Smooth muscle cell (in vitro differentiated cells): ENCODE measurements at regions not wholly inside any gene's neighbourhood (a gene's known extent, or its start where the extent isn't known, plus 50 kb on each side); places are given as distances from the start of the nearest gene placed in this dataset.

Experiments
- DNase-seq: peaks from one replicate; lab custom pipeline; 2025; ENCODE audit not compliant: unreplicated experiment; lab: John Stamatoyannopoulos, UW
- H2AFZ ChIP-seq: fragments of 200-600 bp; sonication (generic); 2 replicates; pipeline ENCODE4 v1.6.0; 2016; ENCODE audit warnings: antibody characterized with exemption, low read depth, mild to moderate bottlenecking
- H3F3A ChIP-seq: fragments of 200-600 bp; sonication (generic); 2 replicates; pipeline ENCODE4 v1.6.0; 2017; ENCODE audit warnings: antibody characterized with exemption, low read depth
- H3K27ac ChIP-seq: fragments of 200-600 bp; sonication (generic); 2 replicates; pipeline ENCODE4 v1.5.1; 2016; ENCODE audit warnings: low read depth, mild to moderate bottlenecking
- H3K27me3 ChIP-seq: fragments of 200-600 bp; sonication (generic); 2 replicates; pipeline ENCODE4 v1.6.1; 2016; ENCODE audit warnings: low read depth, mild to moderate bottlenecking
- H3K36me3 ChIP-seq: fragments of 200-600 bp; sonication (generic); 2 replicates; pipeline ENCODE4 v1.5.1; 2016; ENCODE audit warnings: low read depth
- H3K4me1 ChIP-seq: fragments of 200-600 bp; sonication (generic); 2 replicates; pipeline ENCODE4 v1.5.1; 2016; ENCODE audit warnings: low read depth
- H3K4me2 ChIP-seq: fragments of 200-600 bp; sonication (generic); 2 replicates; pipeline ENCODE4 v1.6.0; 2016; ENCODE audit warnings: mild to moderate bottlenecking
- H3K4me3 ChIP-seq: fragments of 200-600 bp; sonication (generic); 2 replicates; pipeline ENCODE4 v1.5.1; 2016; ENCODE audit warnings: mild to moderate bottlenecking
- H3K79me2 ChIP-seq: fragments of 200-600 bp; sonication (generic); 2 replicates; pipeline ENCODE4 v1.6.0; 2016; ENCODE audit warnings: low read depth, mild to moderate bottlenecking
- H3K9ac ChIP-seq: fragments of 200-600 bp; sonication (generic); 2 replicates; pipeline ENCODE4 v1.6.0; 2016; ENCODE audit warnings: low read depth
- H3K9me3 ChIP-seq: fragments of 200-600 bp; sonication (generic); replicated peaks from 2 replicates; pipeline ENCODE4 v1.5.1; 2016; ENCODE audit warnings: low read depth
- H4K20me1 ChIP-seq: fragments of 200-600 bp; sonication (generic); 2 replicates; pipeline ENCODE4 v1.6.0; 2016; ENCODE audit warnings: low read depth
- CTCF ChIP-seq: fragments of 200-600 bp; sonication (generic); IDR thresholded peaks from 2 replicates; pipeline ENCODE4 v1.5.1; 2017; ENCODE audit warnings: borderline replicate concordance, mild to moderate bottlenecking, antibody characterized with exemption; ENCODE audit not compliant: insufficient read depth, poor library complexity, severe bottlenecking
- WGBS: methylation state at CpG from one replicate; pipeline ENCODE4 v1.1.7; 2016; ENCODE audit warnings: low lambda C conversion rate; 5-methylcytosine and 5-hydroxymethylcytosine counted together

- Histone ChIP-seq H2AFZ (no peak overlapping the region), H3F3A (no peaks in the 10 kb centered on the region), H3K79me2 (no peaks in the 10 kb centered on the region), H4K20me1 (no peaks in the 10 kb centered on the region), H3K4me3 (no peak overlapping the region), H3K27me3 (no peaks in the 10 kb centered on the region), H3K4me2 (no peak overlapping the region), H3K9ac (no peak overlapping the region), H3K9me3 (no peaks in the 10 kb centered on the region), H3K4me1 (no peaks in the 10 kb centered on the region), H3K36me3 (no peaks in the 10 kb centered on the region), H3K27ac (no peak overlapping the region)
- TF ChIP-seq CTCF = no peak
- 60% methylated on average over 4 of the region's 4 CpGs for WGBS
- no peak for DNase-seq
Measured at GRCh38 chr6:95660544-95660943, 83.2 kb downstream of the MANEA start.

GRCh38 chr6:95670011-95670463 lies 92.7 kb downstream of the MANEA start:
- Histone ChIP-seq H3K36me3 (no peaks in the 10 kb centered on the region), H3K4me3 (no peak overlapping the region), H3K27me3 (no peaks in the 10 kb centered on the region), H3K4me1 (no peaks in the 10 kb centered on the region), H3K27ac (no peak overlapping the region), H3F3A (no peaks in the 10 kb centered on the region), H3K4me2 (no peak overlapping the region), H3K9ac (no peak overlapping the region), H3K79me2 (no peaks in the 10 kb centered on the region), H4K20me1 (no peaks in the 10 kb centered on the region), H3K9me3 (no peaks in the 10 kb centered on the region), H2AFZ (no peak overlapping the region)
- DNase-seq = no peak
- WGBS = 97% methylated on average over 26 of the region's 26 CpGs
- TF ChIP-seq CTCF = no peak

- no peaks in the 10 kb centered on the region for H3K36me3 ChIP-seq
- no peak for DNase-seq
- no peaks in the 10 kb centered on the region for H4K20me1 ChIP-seq
- H3K27ac ChIP-seq = no peak overlapping the region
- H3K4me1 ChIP-seq = no peaks in the 10 kb centered on the region
- no peaks in the 10 kb centered on the region for H3F3A ChIP-seq
- H2AFZ ChIP-seq = no peak overlapping the region
- H3K79me2 ChIP-seq = no peaks in the 10 kb centered on the region
- H3K9me3 ChIP-seq = no peaks in the 10 kb centered on the region
- H3K9ac ChIP-seq = no peak overlapping the region
- TF ChIP-seq CTCF = no peak
- no peak overlapping the region for H3K4me2 ChIP-seq
- 88% methylated on average over 1 of the region's 1 CpG for WGBS
- no peak overlapping the region for H3K4me3 ChIP-seq
- H3K27me3 ChIP-seq = no peaks in the 10 kb centered on the region
Measured at GRCh38 chr6:95676011-95676628, 98.8 kb downstream of the MANEA start.

GRCh38 chr6:95679981-95680380 lies 102.6 kb downstream of the MANEA start:
- Histone ChIP-seq H3K4me2 (no peak overlapping the region), H3K27me3 (no peaks in the 10 kb centered on the region), H2AFZ (no peak overlapping the region), H3F3A (no peaks in the 10 kb centered on the region), H3K4me3 (no peak overlapping the region), H4K20me1 (no peaks in the 10 kb centered on the region), H3K4me1 (no peaks in the 10 kb centered on the region), H3K9me3 (no peaks in the 10 kb centered on the region), H3K36me3 (no peaks in the 10 kb centered on the region), H3K27ac (no peak overlapping the region), H3K9ac (no peak overlapping the region), H3K79me2 (no peaks in the 10 kb centered on the region)
- TF ChIP-seq CTCF = no peak
- no peak for DNase-seq
- WGBS = 97% methylated on average over 3 of the region's 3 CpGs
